ENCODE measurements at regions not wholly inside any gene's neighbourhood (a gene's known extent, or its start where the extent isn't known, plus 50 kb on each side); places are given as distances from the start of the nearest gene placed in this dataset.
A peak's percentile ranks its signal among the peaks of the same experiment; 100 is the strongest.

- Histone ChIP-seq H3K4me3 (no peak overlapping the region), H3K4me1 (no peaks in the 10 kb centered on the region), H3K27ac (no peak overlapping the region), H3K36me3 (replicated peaks in 1 of 2; ENCODE audit: insufficient read depth in 1 of 2, low read depth in 2 of 2) (no peaks in the 10 kb centered on the region), H3K27me3 (no peaks in the 10 kb centered on the region), H3K9me3 (no peaks in the 10 kb centered on the region)
- intact Hi-C loops (cut with DNase I), result no loop called here
- ATAC-seq (no peak), DNase-seq (no peak)
- 36 to 45% methylated on average over 2 of the region's 2 CpGs for WGBS, 2 donors
- no peak for TF ChIP-seq POLR2A (IDR thresholded peaks at IDR 0.05)
- TF ChIP-seq CTCF (IDR thresholded peaks at IDR 0.05), result no peak
Measured at GRCh38 chr1:220990427-220991339, 111.4 kb downstream of the HLX start.

GRCh38 chr1:220991506-220991905, 112.3 kb downstream of the HLX start:
- DNase-seq (no peak), ATAC-seq (no peak)
- WGBS, 2 donors, result 61 to 75% methylated on average over 4 of the region's 4 CpGs
- no peaks in the 10 kb centered on the region for H3K27me3 ChIP-seq
- no peaks in the 10 kb centered on the region for H3K9me3 ChIP-seq
- intact Hi-C loops (cut with DNase I), result no loop called here
- no peak overlapping the region for H3K4me3 ChIP-seq
- no peaks in the 10 kb centered on the region for H3K36me3 ChIP-seq (replicated peaks in 1 of 2; ENCODE audit: insufficient read depth in 1 of 2, low read depth in 2 of 2)
- no peak overlapping the region for H3K27ac ChIP-seq
- no peak for TF ChIP-seq POLR2A (IDR thresholded peaks at IDR 0.05)
- no peak for TF ChIP-seq CTCF (IDR thresholded peaks at IDR 0.05)
- H3K4me1 ChIP-seq, result no peaks in the 10 kb centered on the region

GRCh38 chr1:220991959-220992704, 112.9 kb downstream of the HLX start:
- DNase-seq (peak in 1 of 4 donors; percentile 9), ATAC-seq (peak; percentile 55)
- Histone ChIP-seq H3K9me3 (no peaks in the 10 kb centered on the region), H3K36me3 (replicated peaks in 1 of 2; ENCODE audit: insufficient read depth in 1 of 2, low read depth in 2 of 2) (no peaks in the 10 kb centered on the region), H3K4me3 (no peak overlapping the region), H3K4me1 (no peaks in the 10 kb centered on the region), H3K27me3 (no peaks in the 10 kb centered on the region), H3K27ac (no peak overlapping the region)
- intact Hi-C loops (cut with DNase I), result no loop called here
- TF ChIP-seq CTCF (IDR thresholded peaks at IDR 0.05) (no peak), POLR2A (IDR thresholded peaks at IDR 0.05) (no peak)
- 16 to 25% methylated on average over 13 of the region's 13 CpGs for WGBS, 2 donors

- H3K27me3 ChIP-seq, result no peaks in the 10 kb centered on the region
- H3K4me3 ChIP-seq, result no peak overlapping the region
- no peaks in the 10 kb centered on the region for H3K36me3 ChIP-seq (replicated peaks in 1 of 2; ENCODE audit: insufficient read depth in 1 of 2, low read depth in 2 of 2)
- DNase-seq (no peak), ATAC-seq (no peak)
- TF ChIP-seq CTCF (IDR thresholded peaks at IDR 0.05), result no peak
- no peak for TF ChIP-seq POLR2A (IDR thresholded peaks at IDR 0.05)
- intact Hi-C loops (cut with DNase I), result no loop called here
- no peaks in the 10 kb centered on the region for H3K4me1 ChIP-seq
- no peaks in the 10 kb centered on the region for H3K9me3 ChIP-seq
- 23% methylated on average over 3 of the region's 3 CpGs for WGBS, 2 donors
- no peak overlapping the region for H3K27ac ChIP-seq
Measured at GRCh38 chr1:220992705-220993052, 113.4 kb downstream of the HLX start.

Measured in body of pancreas (tissue), 4 donors.